Epithelial cell of proximal tubule (primary cell): ENCODE measurements at regions not wholly inside any gene's neighbourhood (a gene's known extent, or its start where the extent isn't known, plus 50 kb on each side); places are given as distances from the start of the nearest gene placed in this dataset.

ENCODE experiments used
- DNase-seq: peaks from one replicate; pipeline ENCODE4 v3.0.0-alpha.2; 2011; ENCODE audit warnings: low read depth
- H3K4me3 ChIP-seq: 2 replicates; pipeline ENCODE4 v1.5.1; 2011; ENCODE audit warnings: low read depth, mild to moderate bottlenecking, low read length
- CTCF ChIP-seq: conservative IDR thresholded peaks from 2 replicates; pipeline ENCODE4 v1.5.1; 2012; ENCODE audit warnings: low read depth, mild to moderate bottlenecking, low read length

GRCh38 chr12:27394676-27395075 lies 51.9 kb upstream of the SMCO2 start:
- no peak overlapping the region for H3K4me3 ChIP-seq
- DNase-seq: no peak
- no peak for TF ChIP-seq CTCF

GRCh38 chr12:27396216-27396815 lies 50.2 kb upstream of the SMCO2 start:
- H3K4me3 ChIP-seq: no peak overlapping the region
- no peak for TF ChIP-seq CTCF
- no peak for DNase-seq
